ENCODE measurements at regions not wholly inside any gene's neighbourhood (a gene's known extent, or its start where the extent isn't known, plus 50 kb on each side); places are given as distances from the start of the nearest gene placed in this dataset.
A peak's percentile ranks its signal among the peaks of the same experiment; 100 is the strongest.
"Not testable (repeated sequence)": the region's sequence is repeated elsewhere in the genome, so short reads cannot be mapped to it uniquely, and the experiment has no call there.

DNA sequence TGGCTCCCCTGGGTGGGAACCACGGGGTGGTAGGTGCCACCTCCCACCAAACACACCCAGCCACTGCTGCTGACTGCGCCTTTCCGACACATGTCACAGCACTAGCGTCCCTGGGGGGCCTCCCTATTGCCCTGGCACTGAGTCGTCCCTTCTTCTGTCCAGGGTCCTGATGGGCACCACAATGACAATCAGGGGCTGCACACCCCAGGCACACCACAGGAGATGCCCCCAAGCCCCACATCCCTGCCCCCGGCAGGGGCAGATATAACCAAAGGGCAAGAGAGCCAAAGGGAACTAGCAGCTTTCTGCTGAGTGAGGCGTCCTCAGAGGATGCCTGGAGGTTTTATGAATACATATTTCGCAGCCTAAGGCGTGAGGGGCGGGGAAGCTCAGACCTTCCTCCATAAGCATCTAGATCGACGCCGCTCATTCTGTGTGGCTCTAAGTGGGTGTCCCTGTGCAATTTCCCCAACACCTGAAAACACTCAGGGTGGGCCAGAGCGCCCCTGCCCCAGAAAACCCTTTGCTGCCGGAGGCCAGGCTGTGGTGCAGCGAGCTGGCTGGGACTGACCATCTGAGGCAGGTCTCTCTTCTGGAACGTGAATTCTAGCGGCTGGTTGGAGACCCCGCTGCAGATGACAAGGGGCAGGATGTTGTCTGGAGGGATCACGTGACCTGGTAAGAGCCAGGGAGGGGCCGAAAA is 186.7 kb downstream of the KLRB1 start:
- H3K36me3 Mint-ChIP-seq; H3K27me3 Mint-ChIP-seq; H3K4me3 Mint-ChIP-seq; H3K4me1 Mint-ChIP-seq; H3K4me3 ChIP-seq (ENCODE audit: low read length in 2 of 2); H3K9me3 ChIP-seq (ENCODE audit: control insufficient read depth in 1 of 2, low read length in 2 of 2); H3K9me3 Mint-ChIP-seq; H3K27ac ChIP-seq (ENCODE audit: low read depth, low read length); intact Hi-C loops (cut with micrococcal nuclease); DNase-seq; POLR2A ChIA-PET (ENCODE audit: partially characterized antibody); CTCF ChIA-PET (ENCODE audit: partially characterized antibody); H3K36me3 ChIP-seq (ENCODE audit: insufficient read depth, low read length); H3K27me3 ChIP-seq (ENCODE audit: insufficient read depth, low read length); H3K4me1 ChIP-seq (ENCODE audit: insufficient read depth, low read length): not testable (repeated sequence)
- peak overlapping the region in 1 of 7 donors; percentile 74 for H3K27ac Mint-ChIP-seq

DNA sequence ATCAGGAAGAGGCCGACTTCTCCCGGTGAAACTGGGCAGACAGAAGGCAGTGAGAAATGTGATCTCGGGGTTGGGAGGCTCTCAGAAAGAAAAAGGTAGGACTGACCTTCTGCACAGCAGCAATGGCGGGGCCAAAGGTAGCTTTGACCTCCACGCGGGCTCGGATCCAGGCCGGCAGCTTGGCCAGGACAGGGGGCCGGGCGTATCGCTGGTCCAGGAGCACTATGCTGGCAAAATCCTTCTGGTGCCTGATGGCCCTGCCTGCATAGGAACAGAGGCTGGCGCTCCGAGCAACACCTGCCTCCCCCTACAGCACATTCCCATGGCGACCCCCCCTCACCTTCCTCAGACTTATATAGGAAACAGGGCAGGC is 189.1 kb downstream of the KLRB1 start:
- H3K27ac Mint-ChIP-seq; POLR2A ChIA-PET (ENCODE audit: partially characterized antibody); CTCF ChIA-PET (ENCODE audit: partially characterized antibody); H3K4me1 Mint-ChIP-seq; H3K9me3 ChIP-seq (ENCODE audit: control insufficient read depth in 1 of 2, low read length in 2 of 2); H3K36me3 Mint-ChIP-seq; H3K4me3 ChIP-seq (ENCODE audit: low read length in 2 of 2); intact Hi-C loops (cut with micrococcal nuclease); H3K27me3 ChIP-seq (ENCODE audit: insufficient read depth, low read length); DNase-seq; H3K36me3 ChIP-seq (ENCODE audit: insufficient read depth, low read length); H3K27ac ChIP-seq (ENCODE audit: low read depth, low read length); H3K9me3 Mint-ChIP-seq; H3K27me3 Mint-ChIP-seq; H3K4me3 Mint-ChIP-seq; H3K4me1 ChIP-seq (ENCODE audit: insufficient read depth, low read length): not testable (repeated sequence)

DNA sequence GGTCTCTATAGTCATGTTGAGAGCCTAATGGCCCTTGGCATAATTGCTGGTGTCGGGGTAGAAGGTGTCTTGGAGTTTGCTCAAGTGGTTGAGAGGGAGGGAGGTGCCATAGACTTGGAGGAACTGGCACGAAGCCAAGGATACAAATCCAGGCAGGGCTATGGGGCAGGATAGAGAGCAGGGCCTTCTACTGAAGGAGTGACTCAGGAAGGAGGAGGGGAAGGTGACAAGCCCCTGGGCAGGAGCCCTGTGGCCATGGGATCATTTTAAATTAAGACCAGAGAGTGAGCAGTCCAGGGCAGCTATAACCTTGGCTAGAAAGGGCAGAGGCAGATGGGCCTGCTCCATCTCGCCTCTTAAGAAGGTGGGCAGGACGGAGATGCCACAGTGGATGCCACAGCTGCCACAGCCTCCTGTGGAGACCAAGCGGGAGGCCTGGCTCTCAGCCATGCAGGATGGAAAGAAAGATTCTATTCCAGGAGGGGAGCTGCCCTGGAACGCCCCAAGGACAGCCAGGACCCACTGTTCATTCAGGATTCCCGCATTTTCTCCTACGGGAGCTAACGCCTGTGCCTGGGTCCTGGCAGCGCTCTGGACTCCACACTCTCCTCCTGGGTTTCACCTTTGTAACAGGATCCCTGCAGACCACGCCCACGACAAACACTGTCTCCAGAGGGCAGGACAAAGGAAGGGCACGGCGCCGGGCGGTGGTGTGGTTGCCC is 189.6 kb downstream of the KLRB1 start:
- H3K27ac ChIP-seq (ENCODE audit: low read depth, low read length); H3K4me3 ChIP-seq (ENCODE audit: low read length in 2 of 2); POLR2A ChIA-PET (ENCODE audit: partially characterized antibody); H3K4me1 ChIP-seq (ENCODE audit: insufficient read depth, low read length); H3K27ac Mint-ChIP-seq; H3K27me3 Mint-ChIP-seq; H3K36me3 ChIP-seq (ENCODE audit: insufficient read depth, low read length); intact Hi-C loops (cut with micrococcal nuclease); CTCF ChIA-PET (ENCODE audit: partially characterized antibody); DNase-seq; H3K36me3 Mint-ChIP-seq; H3K9me3 ChIP-seq (ENCODE audit: control insufficient read depth in 1 of 2, low read length in 2 of 2); H3K4me3 Mint-ChIP-seq; H3K9me3 Mint-ChIP-seq; H3K27me3 ChIP-seq (ENCODE audit: insufficient read depth, low read length): not testable (repeated sequence)
- H3K4me1 Mint-ChIP-seq, result peaks cover 0 to 11% (median 2%) of the 10 kb centered on the region in 4 donors

DNA sequence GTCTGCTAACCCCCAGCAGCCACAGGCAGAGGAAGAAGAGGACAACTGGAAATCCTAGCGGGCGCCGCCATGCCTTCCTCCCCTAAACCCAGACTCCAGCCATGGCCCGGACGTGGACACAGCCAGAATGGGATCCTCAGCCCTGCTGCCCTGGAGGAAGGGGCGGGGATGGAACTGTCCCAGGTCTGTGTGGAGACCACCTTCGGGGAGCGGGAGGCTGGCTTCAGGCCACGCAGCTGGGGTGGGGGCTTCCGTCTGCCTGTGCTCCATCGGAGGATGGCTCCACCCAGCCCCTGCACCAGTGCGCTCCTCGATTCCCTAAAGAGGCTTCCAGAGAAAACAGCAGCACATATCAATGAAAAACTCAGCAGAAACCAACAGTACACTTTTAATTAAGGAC is 190.4 kb downstream of the KLRB1 start:
- H3K27me3 Mint-ChIP-seq, result not testable (repeated sequence)

DNA sequence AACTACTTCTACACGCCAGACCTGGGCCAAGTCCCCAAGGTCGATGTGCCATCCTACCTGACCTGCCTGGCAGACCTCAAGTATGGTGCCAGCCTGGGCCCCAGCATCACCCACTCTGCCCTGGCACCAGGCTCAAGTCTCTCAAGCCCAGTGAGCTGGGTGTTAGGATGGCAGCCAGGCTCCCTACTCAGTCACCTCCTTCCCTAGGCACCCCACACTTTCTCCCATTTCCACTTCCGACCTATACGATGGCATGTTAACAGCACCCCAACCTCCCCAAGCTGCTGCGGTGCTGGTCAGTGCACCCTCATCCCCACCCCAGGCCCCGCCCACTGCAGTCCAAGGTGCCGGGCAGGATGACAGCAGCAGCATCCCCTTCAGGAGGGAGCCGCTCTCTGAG is 191.4 kb downstream of the KLRB1 start:
- DNase-seq; H3K36me3 ChIP-seq (ENCODE audit: insufficient read depth, low read length); H3K27ac ChIP-seq (ENCODE audit: low read depth, low read length); POLR2A ChIA-PET (ENCODE audit: partially characterized antibody); H3K4me3 ChIP-seq (ENCODE audit: low read length in 2 of 2); H3K4me1 ChIP-seq (ENCODE audit: insufficient read depth, low read length); H3K27me3 ChIP-seq (ENCODE audit: insufficient read depth, low read length); H3K4me3 Mint-ChIP-seq; CTCF ChIA-PET (ENCODE audit: partially characterized antibody); H3K9me3 ChIP-seq (ENCODE audit: control insufficient read depth in 1 of 2, low read length in 2 of 2); H3K9me3 Mint-ChIP-seq; H3K36me3 Mint-ChIP-seq; intact Hi-C loops (cut with micrococcal nuclease); H3K27me3 Mint-ChIP-seq: not testable (repeated sequence)
- Mint-ChIP-seq H3K4me1 (peaks cover 0 to 22% (median 7%) of the 10 kb centered on the region in 4 donors), H3K27ac (peak overlapping the region in 1 of 7 donors; percentile 84)

More for the DNA sequence above, 190.4 kb downstream of the KLRB1 start:
- DNase-seq; H3K4me3 Mint-ChIP-seq; CTCF ChIA-PET (ENCODE audit: partially characterized antibody); intact Hi-C loops (cut with micrococcal nuclease); H3K9me3 ChIP-seq (ENCODE audit: control insufficient read depth in 1 of 2, low read length in 2 of 2); H3K4me1 ChIP-seq (ENCODE audit: insufficient read depth, low read length); POLR2A ChIA-PET (ENCODE audit: partially characterized antibody); H3K27ac ChIP-seq (ENCODE audit: low read depth, low read length); H3K36me3 ChIP-seq (ENCODE audit: insufficient read depth, low read length); H3K27ac Mint-ChIP-seq; H3K4me3 ChIP-seq (ENCODE audit: low read length in 2 of 2); H3K9me3 Mint-ChIP-seq; H3K36me3 Mint-ChIP-seq; H3K27me3 ChIP-seq (ENCODE audit: insufficient read depth, low read length): not testable (repeated sequence)
- peaks cover 0 to 14% (median 2%) of the 10 kb centered on the region in 4 donors for H3K4me1 Mint-ChIP-seq

DNA sequence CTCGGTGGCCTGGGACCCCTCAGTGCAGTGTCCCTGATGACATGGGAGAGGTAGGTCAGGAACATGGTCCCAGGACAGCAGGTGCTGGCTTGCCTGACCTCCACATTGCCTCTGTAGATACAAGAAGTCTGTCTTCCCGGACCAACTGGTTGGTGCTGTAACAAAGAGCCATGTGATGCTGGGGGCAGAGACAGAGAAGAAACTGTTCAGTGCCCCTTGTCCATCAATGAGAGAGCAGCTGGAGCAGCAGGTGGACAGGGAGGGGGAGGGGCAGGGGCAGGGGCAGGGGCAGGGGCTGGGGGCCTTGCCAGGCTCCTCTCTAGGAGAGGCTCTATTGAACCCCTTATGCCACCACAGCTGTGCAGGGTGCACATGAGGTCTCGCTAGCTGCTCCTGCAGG is 191.8 kb downstream of the KLRB1 start:
- CTCF ChIA-PET (ENCODE audit: partially characterized antibody); H3K4me3 Mint-ChIP-seq; H3K9me3 Mint-ChIP-seq; intact Hi-C loops (cut with micrococcal nuclease); H3K27ac Mint-ChIP-seq; H3K27me3 Mint-ChIP-seq; H3K4me3 ChIP-seq (ENCODE audit: low read length in 2 of 2); H3K27me3 ChIP-seq (ENCODE audit: insufficient read depth, low read length); DNase-seq; H3K9me3 ChIP-seq (ENCODE audit: control insufficient read depth in 1 of 2, low read length in 2 of 2); H3K36me3 ChIP-seq (ENCODE audit: insufficient read depth, low read length); POLR2A ChIA-PET (ENCODE audit: partially characterized antibody); H3K36me3 Mint-ChIP-seq; H3K4me1 ChIP-seq (ENCODE audit: insufficient read depth, low read length); H3K27ac ChIP-seq (ENCODE audit: low read depth, low read length): not testable (repeated sequence)
- H3K4me1 Mint-ChIP-seq, result peaks cover 0 to 22% (median 7%) of the 10 kb centered on the region in 4 donors

DNA sequence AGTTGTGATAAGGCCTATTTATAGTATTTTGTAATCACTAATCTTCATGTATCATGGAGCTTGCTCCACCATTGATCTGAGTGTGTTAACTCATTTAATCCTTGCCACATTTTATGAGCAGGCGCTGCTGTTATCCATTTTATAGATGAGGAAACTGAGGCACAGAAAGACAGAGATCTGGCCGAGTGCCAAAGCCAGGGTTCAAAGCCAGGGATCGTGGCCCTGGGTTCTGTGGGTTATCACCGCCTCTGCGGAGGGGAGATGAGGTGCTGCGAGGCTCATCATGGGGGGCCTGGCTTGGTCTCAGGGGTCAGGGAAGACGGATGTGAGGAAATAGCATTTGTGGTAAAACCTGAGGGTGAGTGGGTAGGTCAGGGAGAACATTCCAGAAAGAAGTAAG is 193.9 kb downstream of the KLRB1 start:
- Mint-ChIP-seq H3K4me1 (peaks cover 0 to 22% (median 7%) of the 10 kb centered on the region in 4 donors), H3K27ac (peak overlapping the region in 1 of 7 donors; percentile 50)
- H3K9me3 ChIP-seq (ENCODE audit: control insufficient read depth in 1 of 2, low read length in 2 of 2); DNase-seq; H3K36me3 Mint-ChIP-seq; POLR2A ChIA-PET (ENCODE audit: partially characterized antibody); H3K36me3 ChIP-seq (ENCODE audit: insufficient read depth, low read length); H3K27me3 ChIP-seq (ENCODE audit: insufficient read depth, low read length); H3K9me3 Mint-ChIP-seq; H3K4me3 Mint-ChIP-seq; CTCF ChIA-PET (ENCODE audit: partially characterized antibody); H3K4me3 ChIP-seq (ENCODE audit: low read length in 2 of 2); H3K27me3 Mint-ChIP-seq; H3K4me1 ChIP-seq (ENCODE audit: insufficient read depth, low read length); intact Hi-C loops (cut with micrococcal nuclease); H3K27ac ChIP-seq (ENCODE audit: low read depth, low read length): not testable (repeated sequence)
